HepG2 (cell line): ENCODE measurements at regions not wholly inside any gene's neighbourhood (a gene's known extent, or its start where the extent isn't known, plus 50 kb on each side); places are given as distances from the start of the nearest gene placed in this dataset.

ENCODE experiments used
- ATAC-seq: fragments of 200-7000 bp; cut with Tn5 transposase; 3 replicates; pipeline ENCODE4 v1.9.1; 2020; ENCODE audit warnings: mild to moderate bottlenecking, moderate library complexity
- BruUV-seq: library from RNA; stranded (reverse); fragments of 400-500 nt; replicated peaks from 2 replicates; lab custom pipeline; 2021; lab: Mats Ljungman, UMichigan
- CTCF ChIA-PET: fragments of 300-600 bp; formaldehyde crosslinking; extraction: SDS; loops from one replicate; lab custom pipeline; 2021; ENCODE audit warnings: low total read pairs, inconsistent platforms, low intra/inter-chr PET ratio; lab: Yijun Ruan, JAX
- POLR2A ChIA-PET: fragments of 350-600 bp; sonication (Branson Sonifier 250); formaldehyde crosslinking; loops from one replicate; lab custom pipeline; 2020; ENCODE audit warnings: antibody characterized with exemption, inconsistent platforms; lab: Yijun Ruan, JAX
- DNase-seq: peaks from one replicate; pipeline ENCODE4 v3.0.0-alpha.2; 2015; ENCODE audit warnings: low spot score
- FAIRE-seq: peaks from 3 replicates; lab custom pipeline; 2011; peaks lifted over from hg19 to GRCh38; lab: Jason Lieb, UNC
- H2AFZ ChIP-seq: one replicate; pipeline ENCODE4 v1.6.1; 2011; ENCODE audit warnings: low read length, inconsistent platforms
- H3K27ac ChIP-seq: fragments of 300-600 bp; 3 replicates; pipeline ENCODE4 v1.8.0; 2011; ENCODE audit warnings: mixed run types, mild to moderate bottlenecking, mixed read lengths, low read length, inconsistent platforms; ENCODE audit not compliant: insufficient read depth; ENCODE audit errors: extremely low read length
- H3K27me3 ChIP-seq, 2 experiments: fragments of 200-600 bp in 1 of 2; 2 replicates in 1 of 2; 3 replicates in 1 of 2; pipeline versions ENCODE4 v1.6.0 to v1.8.0; 2011; ENCODE audit warnings: low read length in 2 of 2, mild to moderate bottlenecking in 2 of 2, moderate library complexity in 2 of 2, inconsistent platforms in 1 of 2; ENCODE audit not compliant: insufficient read depth in 2 of 2, control insufficient read depth in 1 of 2
- H3K36me3 ChIP-seq, 2 experiments: fragments of 200-600 bp in 1 of 2; replicated peaks in 1 of 2; 2 replicates in 1 of 2; 3 replicates in 1 of 2; pipeline versions ENCODE4 v1.5.1 to v1.8.0; 2011; ENCODE audit warnings: low read length in 2 of 2, inconsistent platforms in 1 of 2; ENCODE audit not compliant: insufficient read depth in 2 of 2, control insufficient read depth in 1 of 2
- H3K4me1 ChIP-seq: 2 replicates; pipeline ENCODE4 v1.5.1; 2012; ENCODE audit warnings: low read length, inconsistent platforms; ENCODE audit not compliant: insufficient read depth
- H3K4me2 ChIP-seq: 2 replicates; pipeline ENCODE4 v1.6.0; 2011; ENCODE audit warnings: low read depth, low read length, inconsistent platforms
- H3K4me3 ChIP-seq, 3 experiments: fragments of 200-600 bp in 1 of 3; sonication (generic), shearing (Covaris generic) in 1 of 3; replicated peaks in 1 of 3; 2 replicates each; pipeline ENCODE4 v1.5.1; 2011 to 2016; ENCODE audit warnings: low read length in 3 of 3, inconsistent platforms in 2 of 3, low read depth in 2 of 3, mild to moderate bottlenecking in 2 of 3, control low read depth in 1 of 3, mixed read lengths in 1 of 3; ENCODE audit not compliant: insufficient read depth in 1 of 3
- H3K79me2 ChIP-seq: one replicate; pipeline ENCODE4 v1.6.1; 2011; ENCODE audit warnings: low read length, inconsistent platforms; ENCODE audit not compliant: insufficient read depth
- H3K9ac ChIP-seq: 2 replicates; pipeline ENCODE4 v1.6.0; 2011; ENCODE audit warnings: mild to moderate bottlenecking, low read depth, low read length, inconsistent platforms; ENCODE audit not compliant: insufficient read depth
- H3K9me3 ChIP-seq: 2 replicates; pipeline ENCODE4 v1.5.1; 2012; ENCODE audit warnings: mild to moderate bottlenecking, low read length
- H4K20me1 ChIP-seq: 2 replicates; pipeline ENCODE4 v1.6.0; 2011; ENCODE audit warnings: inconsistent platforms, mild to moderate bottlenecking, low read length, moderate library complexity; ENCODE audit not compliant: insufficient read depth
- CSRNP2 ChIP-seq: sonication (generic); formaldehyde crosslinking; conservative IDR thresholded peaks from 2 replicates; pipeline ENCODE4 v1.8.0; 2022; ENCODE audit warnings: low read depth, missing genetic modification reagents
- DPF2 ChIP-seq: sonication (generic); formaldehyde crosslinking; IDR thresholded peaks from 2 replicates; pipeline ENCODE4 v1.4.0; 2020; ENCODE audit warnings: mild to moderate bottlenecking, low read depth, missing genetic modification reagents, borderline replicate concordance
- ELF4 ChIP-seq: sonication (generic); formaldehyde crosslinking; IDR thresholded peaks from 2 replicates; pipeline ENCODE4 v1.5.0; 2020; ENCODE audit warnings: missing genetic modification reagents, mild to moderate bottlenecking, moderate library complexity, borderline replicate concordance
- MAFK ChIP-seq, 2 experiments: IDR thresholded peaks in 1 of 2; conservative IDR thresholded peaks in 1 of 2; 2 replicates each; pipeline ENCODE4 v1.6.1; 2011; ENCODE audit warnings: improper control_type of control experiment in 2 of 2, low read length in 2 of 2
- MTF1 ChIP-seq: sonication (generic); formaldehyde crosslinking; IDR thresholded peaks from 2 replicates; pipeline ENCODE4 v1.5.0; 2020; ENCODE audit warnings: missing genetic modification reagents
- MXD1 ChIP-seq: sonication (generic); formaldehyde crosslinking; IDR thresholded peaks from 2 replicates; pipeline ENCODE4 v1.4.0; 2020; ENCODE audit warnings: mild to moderate bottlenecking, missing genetic modification reagents
- YEATS4 ChIP-seq: sonication (generic); formaldehyde crosslinking; IDR thresholded peaks from 2 replicates; pipeline ENCODE4 v1.4.0; 2020; ENCODE audit warnings: missing genetic modification reagents, borderline replicate concordance
- ZNF34 ChIP-seq: sonication (generic); formaldehyde crosslinking; IDR thresholded peaks from 2 replicates; pipeline ENCODE4 v1.4.0; 2020; ENCODE audit warnings: mild to moderate bottlenecking, missing genetic modification reagents, borderline replicate concordance
- ZNF616 ChIP-seq: sonication (generic); formaldehyde crosslinking; IDR thresholded peaks from 2 replicates; pipeline ENCODE4 v1.5.0; 2020; ENCODE audit warnings: low read depth, mild to moderate bottlenecking, missing genetic modification reagents
- ZNF749 ChIP-seq: sonication (generic); formaldehyde crosslinking; IDR thresholded peaks from 2 replicates; pipeline ENCODE4 v1.8.0; 2022; ENCODE audit warnings: mild to moderate bottlenecking, missing genetic modification reagents, moderate library complexity, borderline replicate concordance
- WGBS: methylation state at CpG from one replicate; pipeline ENCODE4 v1.1.6; 2017; ENCODE audit warnings: low lambda C conversion rate; 5-methylcytosine and 5-hydroxymethylcytosine counted together
- in situ Hi-C: cut with HindIII; loops from 2 replicates; pipeline ENCODE4 v1.10.0; 2017; ENCODE audit warnings: low pct_unique_long_range_greater_than_20kb; ENCODE audit not compliant: extremely low pct_ligation_motif_present
- intact Hi-C: fragments of 100-400 bp; cut with micrococcal nuclease; formaldehyde crosslinking; loops from one replicate; pipeline ENCODE4 v1.10.0; 2022; ENCODE audit not compliant: unreplicated experiment
- TF ChIP-seq, protein P1 (sequence below): sonication (generic); formaldehyde crosslinking; IDR thresholded peaks from 2 replicates; pipeline ENCODE4 v1.4.0; 2020; ENCODE audit warnings: missing genetic modification reagents, mild to moderate bottlenecking, borderline replicate concordance

- Histone ChIP-seq H2AFZ (no peak overlapping the region), H3K4me3 (no peak overlapping the region), H3K27me3 (peaks cover 0 to 4% of the 10 kb centered on the region in 2 experiments; a peak in 2 of 5 replicates), H3K4me2 (no peak overlapping the region), H3K9ac (no peak overlapping the region), H4K20me1 (no peaks in the 10 kb centered on the region), H3K9me3 (no peaks in the 10 kb centered on the region), H3K79me2 (no peaks in the 10 kb centered on the region), H3K4me1 (no peaks in the 10 kb centered on the region), H3K27ac (no peak overlapping the region), H3K36me3 (no peaks in the 10 kb centered on the region)
- ATAC-seq = no peak
- no TSS peak for BruUV-seq
- no peak for TF ChIP-seq MXD1 (CRISPR knock-in tag)
- no peak for TF ChIP-seq ZNF616
- no peak for TF ChIP-seq ELF4 (CRISPR knock-in tag)
- TF ChIP-seq YEATS4 (CRISPR knock-in tag) = no peak
- no peak for TF ChIP-seq CSRNP2 (CRISPR knock-in tag)
- TF ChIP-seq, protein P1, sequence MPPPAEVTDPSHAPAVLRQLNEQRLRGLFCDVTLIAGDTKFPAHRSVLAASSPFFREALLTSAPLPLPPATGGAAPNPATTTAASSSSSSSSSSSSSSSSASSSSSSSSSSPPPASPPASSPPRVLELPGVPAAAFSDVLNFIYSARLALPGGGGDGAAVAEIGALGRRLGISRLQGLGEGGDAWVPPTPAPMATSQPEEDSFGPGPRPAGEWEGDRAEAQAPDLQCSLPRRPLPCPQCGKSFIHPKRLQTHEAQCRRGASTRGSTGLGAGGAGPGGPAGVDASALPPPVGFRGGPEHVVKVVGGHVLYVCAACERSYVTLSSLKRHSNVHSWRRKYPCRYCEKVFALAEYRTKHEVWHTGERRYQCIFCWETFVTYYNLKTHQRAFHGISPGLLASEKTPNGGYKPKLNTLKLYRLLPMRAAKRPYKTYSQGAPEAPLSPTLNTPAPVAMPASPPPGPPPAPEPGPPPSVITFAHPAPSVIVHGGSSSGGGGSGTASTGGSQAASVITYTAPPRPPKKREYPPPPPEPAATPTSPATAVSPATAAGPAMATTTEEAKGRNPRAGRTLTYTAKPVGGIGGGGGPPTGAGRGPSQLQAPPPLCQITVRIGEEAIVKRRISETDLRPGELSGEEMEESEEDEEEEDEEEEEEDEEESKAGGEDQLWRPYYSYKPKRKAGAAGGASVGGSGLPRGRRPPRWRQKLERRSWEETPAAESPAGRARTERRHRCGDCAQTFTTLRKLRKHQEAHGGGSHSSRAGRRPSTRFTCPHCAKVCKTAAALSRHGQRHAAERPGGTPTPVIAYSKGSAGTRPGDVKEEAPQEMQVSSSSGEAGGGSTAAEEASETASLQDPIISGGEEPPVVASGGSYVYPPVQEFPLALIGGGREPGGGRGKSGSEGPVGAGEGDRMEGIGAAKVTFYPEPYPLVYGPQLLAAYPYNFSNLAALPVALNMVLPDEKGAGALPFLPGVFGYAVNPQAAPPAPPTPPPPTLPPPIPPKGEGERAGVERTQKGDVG = no peak
- no peak for TF ChIP-seq MTF1 (CRISPR knock-in tag)
- no peak for TF ChIP-seq ZNF34 (CRISPR knock-in tag)
- no peak for TF ChIP-seq DPF2 (CRISPR knock-in tag)
- no peak for TF ChIP-seq MAFK (conservative IDR thresholded peaks at IDR 0.05 in 1 of 2, IDR thresholded peaks at IDR 0.05 in 1 of 2; ENCODE audit: low read length in 2 of 2)
- no peak for TF ChIP-seq ZNF749 (CRISPR knock-in tag)
- WGBS = 0% methylated on average over 2 of the region's 2 CpGs
- ChIA-PET POLR2A (no interaction called here), CTCF (no interaction called here)
- in situ Hi-C loops = no loop called here
- intact Hi-C loops = no loop called here
- no peak for FAIRE-seq
- DNase-seq = no peak
Measured at GRCh38 chr21:14707511-14708020, 161.5 kb upstream of the SAMSN1 start.
